Right renal cortex interstitium (tissue), 3 donors: ENCODE measurements at regions not wholly inside any gene's neighbourhood (a gene's known extent, or its start where the extent isn't known, plus 50 kb on each side); places are given as distances from the start of the nearest gene placed in this dataset.
"Not testable (repeated sequence)": the region's sequence is repeated elsewhere in the genome, so short reads cannot be mapped to it uniquely, and the experiment has no call there.

Experiments used
- DNase-seq, 3 donors: peaks; one replicate each; pipeline ENCODE4 v3.0.0-alpha.2; 2013; ENCODE audit warnings: low read depth in 3 of 3, low spot score in 2 of 3

GRCh38 chr7:113405296-113406056, 287.1 kb upstream of the SMIM30 start:
- DNase-seq, result no peak

GRCh38 chr7:113404245-113404644, 285.9 kb upstream of the SMIM30 start:
- no peak for DNase-seq

- DNase-seq, result no peak
These were observed 284.1 kb upstream of the SMIM30 start for GRCh38 chr7:113402482-113402881.

GRCh38 chr7:113402005-113402404, 283.7 kb upstream of the SMIM30 start:
- DNase-seq, result no peak

- no peak for DNase-seq
These were observed 276.5 kb upstream of the SMIM30 start for GRCh38 chr7:113394856-113395255.

GRCh38 chr7:113392841-113393540, 274.6 kb upstream of the SMIM30 start:
- no peak for DNase-seq

GRCh38 chr7:113392421-113392820, 274.1 kb upstream of the SMIM30 start:
- no peak for DNase-seq

- no peak for DNase-seq
These were observed 270.8 kb upstream of the SMIM30 start for GRCh38 chr7:113389112-113389646.

GRCh38 chr7:113383638-113384037, 265.3 kb upstream of the SMIM30 start:
- DNase-seq, result no peak

- no peak for DNase-seq
These were observed 261.4 kb upstream of the SMIM30 start for GRCh38 chr7:113379746-113380145.

GRCh38 chr7:113374955-113375354, 256.6 kb upstream of the SMIM30 start:
- no peak for DNase-seq

- no peak for DNase-seq
These were observed 255.5 kb upstream of the SMIM30 start for GRCh38 chr7:113373863-113374262.

GRCh38 chr7:113371416-113372043, 253.2 kb upstream of the SMIM30 start:
- DNase-seq, result no peak

GRCh38 chr7:113370910-113371309, 252.6 kb upstream of the SMIM30 start:
- DNase-seq, result no peak

- DNase-seq, result no peak
These were observed 249.9 kb upstream of the SMIM30 start for GRCh38 chr7:113368256-113368655.

GRCh38 chr7:113367041-113367586, 248.8 kb upstream of the SMIM30 start:
- no peak for DNase-seq

- DNase-seq, result no peak
These were observed 247.8 kb upstream of the SMIM30 start for GRCh38 chr7:113366122-113366521.

- no peak for DNase-seq
These were observed 231.0 kb upstream of the SMIM30 start for GRCh38 chr7:113349339-113349738.

- no peak for DNase-seq
These were observed 221.3 kb upstream of the SMIM30 start for GRCh38 chr7:113339661-113340060.

GRCh38 chr7:113338071-113338696, 219.8 kb upstream of the SMIM30 start:
- DNase-seq, result no peak

GRCh38 chr7:113336838-113337237, 218.5 kb upstream of the SMIM30 start:
- DNase-seq, result not testable (repeated sequence)
